Panc1 (cell line): ENCODE measurements at regions not wholly inside any gene's neighbourhood (a gene's known extent, or its start where the extent isn't known, plus 50 kb on each side); places are given as distances from the start of the nearest gene placed in this dataset.

Experiments
- ATAC-seq: fragments of 200-7000 bp; cut with Tn5 transposase; 2 replicates; pipeline ENCODE4 v1.9.1; 2020; ENCODE audit warnings: mild to moderate bottlenecking, moderate library complexity
- BruUV-seq: library from RNA; stranded (reverse); fragments of 400-500 nt; replicated peaks from 2 replicates; lab custom pipeline; 2021; lab: Mats Ljungman, UMichigan
- CTCF ChIA-PET: fragments of 300-600 bp; sonication (Branson Sonifier 250); formaldehyde crosslinking; loops from one replicate; lab custom pipeline; 2022; ENCODE audit warnings: antibody characterized with exemption; lab: Charles Lee
- POLR2A ChIA-PET: fragments of 300-600 bp; sonication (Branson Sonifier 250); formaldehyde crosslinking; loops from one replicate; lab custom pipeline; 2022; ENCODE audit warnings: antibody characterized with exemption; lab: Charles Lee
- DNase-seq: peaks from one replicate; pipeline ENCODE4 v3.0.0-alpha.2; 2010; ENCODE audit warnings: low read depth, low spot score
- H3K27ac ChIP-seq: 2 replicates; pipeline ENCODE4 v1.5.1; 2011; ENCODE audit warnings: mild to moderate bottlenecking, low read length, inconsistent platforms
- H3K27me3 ChIP-seq: fragments of 200-500 bp; sonication (Bioruptor generic); 2 replicates; pipeline ENCODE4 v1.6.0; 2014; ENCODE audit warnings: low read length, inconsistent platforms; ENCODE audit not compliant: control insufficient read depth, insufficient read depth
- H3K36me3 ChIP-seq: fragments of 200-500 bp; sonication (Bioruptor generic); 2 replicates; pipeline ENCODE4 v1.5.1; 2014; ENCODE audit warnings: inconsistent platforms, mild to moderate bottlenecking, low read length, moderate library complexity; ENCODE audit not compliant: control insufficient read depth, insufficient read depth
- H3K4me1 ChIP-seq: 2 replicates; pipeline ENCODE4 v1.5.1; 2011; ENCODE audit warnings: inconsistent platforms, mild to moderate bottlenecking, low read length, moderate library complexity; ENCODE audit not compliant: control insufficient read depth, insufficient read depth
- H3K4me3 ChIP-seq, 2 experiments: 2 replicates each; pipeline ENCODE4 v1.5.1; 2011 to 2012; ENCODE audit warnings: low read depth in 2 of 2, low read length in 2 of 2, mild to moderate bottlenecking in 2 of 2, inconsistent platforms in 1 of 2, moderate library complexity in 1 of 2
- H3K9me3 ChIP-seq: fragments of 200-500 bp; sonication (Bioruptor generic); 2 replicates; pipeline ENCODE4 v1.5.1; 2014; ENCODE audit warnings: low read depth, mild to moderate bottlenecking, inconsistent platforms, low read length, moderate library complexity; ENCODE audit not compliant: control insufficient read depth, insufficient read depth
- CTCF ChIP-seq: fragments of 450-650 bp; IDR thresholded peaks from 2 replicates; pipeline ENCODE4 v1.5.1; 2017; ENCODE audit warnings: mild to moderate bottlenecking
- POLR2AphosphoS5 ChIP-seq: IDR thresholded peaks from 2 replicates; pipeline ENCODE4 v1.6.1; 2012; ENCODE audit warnings: mild to moderate bottlenecking, low read depth, low read length, moderate library complexity
- REST ChIP-seq, 2 experiments: IDR thresholded peaks; 2 replicates each; pipeline ENCODE4 v1.6.1; 2011 to 2012; ENCODE audit warnings: low read depth in 2 of 2, control low read depth in 1 of 2, low read length in 1 of 2, mild to moderate bottlenecking in 1 of 2, moderate library complexity in 1 of 2; ENCODE audit not compliant: insufficient read depth in 1 of 2
- SIN3A ChIP-seq: IDR thresholded peaks from 2 replicates; pipeline ENCODE4 v1.6.1; 2012; ENCODE audit warnings: low read depth, mild to moderate bottlenecking, low read length, moderate library complexity, borderline replicate concordance; ENCODE audit not compliant: insufficient read depth
- TCF7L2 ChIP-seq: IDR thresholded peaks from 2 replicates; pipeline ENCODE4 v1.6.1; 2011; ENCODE audit warnings: mild to moderate bottlenecking, low read depth, low read length, inconsistent platforms
- in situ Hi-C: cut with HindIII; loops from 2 replicates; pipeline ENCODE4 v1.10.0; 2016; ENCODE audit warnings: low sequenced_read_pairs, low pct_unique_long_range_greater_than_20kb
- intact Hi-C: fragments of 100-400 bp; cut with micrococcal nuclease; formaldehyde crosslinking; loops from one replicate; pipeline ENCODE4 v1.10.0; 2022; ENCODE audit not compliant: unreplicated experiment

- CTCF ChIA-PET, result no interaction called here
- in situ Hi-C loops, result no loop called here
- H3K36me3 ChIP-seq, result no peaks in the 10 kb centered on the region
- DNase-seq (no peak), ATAC-seq (no peak)
- H3K9me3 ChIP-seq, result no peaks in the 10 kb centered on the region
- H3K4me1 ChIP-seq, result peaks cover 14% of the 10 kb centered on the region
- no TSS peak for BruUV-seq
- H3K27ac ChIP-seq, result no peak overlapping the region
- H3K4me3 ChIP-seq, result no peak overlapping the region
- intact Hi-C loops, result no loop called here
- H3K27me3 ChIP-seq, result peaks cover 5% of the 10 kb centered on the region
- POLR2A ChIA-PET, result no interaction called here
- no peak for TF ChIP-seq REST (IDR thresholded peaks at IDR 0.05; ENCODE audit: insufficient read depth in 1 of 2, low read depth in 2 of 2, low read length in 1 of 2)
- no peak for TF ChIP-seq CTCF
- TF ChIP-seq TCF7L2, result no peak
- no peak for TF ChIP-seq POLR2AphosphoS5
- no peak for TF ChIP-seq SIN3A
These were observed 62.7 kb upstream of the LMO1 start for GRCh38 chr11:8326337-8326736.

GRCh38 chr11:8325591-8326304, 62.1 kb upstream of the LMO1 start:
- H3K27me3 ChIP-seq, result peaks cover 5% of the 10 kb centered on the region
- no peak for DNase-seq
- no peak for ATAC-seq
- ChIA-PET POLR2A (interaction anchor here (0.5 kb wide), 1 partner anchor 673 kb away, joined by 9 read pairs; no protein-coding TSS in a partner anchor), CTCF (no interaction called here)
- no peaks in the 10 kb centered on the region for H3K36me3 ChIP-seq
- intact Hi-C loops, result no loop called here
- TF ChIP-seq REST (IDR thresholded peaks at IDR 0.05; ENCODE audit: insufficient read depth in 1 of 2, low read depth in 2 of 2, low read length in 1 of 2) (no peak), POLR2AphosphoS5 (no peak)
- no peak overlapping the region for H3K4me3 ChIP-seq
- H3K4me1 ChIP-seq, result peaks cover 14% of the 10 kb centered on the region
- no peak overlapping the region for H3K27ac ChIP-seq
- in situ Hi-C loops, result no loop called here
- no TSS peak for BruUV-seq
- H3K9me3 ChIP-seq, result no peaks in the 10 kb centered on the region
